K562 (cell line): ENCODE measurements at regions not wholly inside any gene's neighbourhood (a gene's known extent, or its start where the extent isn't known, plus 50 kb on each side); places are given as distances from the start of the nearest gene placed in this dataset.

Experiments used
- ATAC-seq: fragments of 200-7000 bp; cut with Tn5 transposase; 3 replicates; pipeline ENCODE4 v1.9.1; 2020; ENCODE audit warnings: moderate library complexity
- BruUV-seq: library from RNA; stranded (reverse); fragments of 400-500 nt; replicated peaks from 2 replicates; lab custom pipeline; 2021; lab: Mats Ljungman, UMichigan
- CTCF ChIA-PET: fragments of 300-600 bp; formaldehyde crosslinking; extraction: SDS; loops from one replicate; lab custom pipeline; 2021; ENCODE audit warnings: low intra/inter-chr PET ratio; lab: Yijun Ruan, JAX
- POLR2A ChIA-PET: fragments of 300-600, 350-650 bp; sonication (Branson Sonifier 250); formaldehyde crosslinking; extraction: SDS; loops from one replicate; lab custom pipeline; 2021; ENCODE audit warnings: antibody characterized with exemption, inconsistent platforms; lab: Yijun Ruan, JAX
- DNase-seq, 4 experiments: peaks; one replicate each; pipeline versions ENCODE4 v3.0.0 to v3.0.0-alpha.2; 2011 to 2018; ENCODE audit warnings: low spot score in 3 of 4, mixed read lengths in 3 of 4; ENCODE audit errors: extremely low read depth in 1 of 4
- FAIRE-seq: peaks from 2 replicates; lab custom pipeline; 2011; peaks lifted over from hg19 to GRCh38; lab: Jason Lieb, UNC
- H2AFZ ChIP-seq: 2 replicates; pipeline ENCODE4 v1.6.0; 2011; ENCODE audit warnings: low read depth, low read length, control low read depth, inconsistent platforms
- H3K27ac ChIP-seq: fragments of 200-600 bp; 3 replicates; pipeline ENCODE4 v1.8.0; 2011; ENCODE audit warnings: low read depth, mild to moderate bottlenecking, control low read depth, inconsistent platforms, low read length, moderate library complexity, mixed read lengths; ENCODE audit errors: extremely low read depth
- H3K27me3 ChIP-seq, 2 experiments: fragments of 300-600 bp in 1 of 2; 2 replicates in 1 of 2; 3 replicates in 1 of 2; pipeline versions ENCODE4 v1.6.0 to v1.8.0; 2011; ENCODE audit warnings: inconsistent platforms in 2 of 2, low read length in 2 of 2, mild to moderate bottlenecking in 1 of 2, mixed read lengths in 1 of 2, moderate library complexity in 1 of 2; ENCODE audit not compliant: control insufficient read depth in 2 of 2, insufficient read depth in 2 of 2
- H3K36me3 ChIP-seq: fragments of 300-600 bp; 3 replicates; pipeline ENCODE4 v1.8.0; 2011; ENCODE audit warnings: mild to moderate bottlenecking, low read length, inconsistent platforms; ENCODE audit not compliant: control insufficient read depth, insufficient read depth
- H3K4me1 ChIP-seq, 2 experiments: fragments of 200-600 bp in 1 of 2; replicated peaks in 1 of 2; 2 replicates in 1 of 2; 3 replicates in 1 of 2; pipeline versions ENCODE4 v1.5.1 to v1.8.0; 2011; ENCODE audit warnings: inconsistent platforms in 2 of 2, low read length in 2 of 2, mild to moderate bottlenecking in 1 of 2, mixed read lengths in 1 of 2, moderate library complexity in 1 of 2; ENCODE audit not compliant: control insufficient read depth in 2 of 2, insufficient read depth in 2 of 2
- H3K4me2 ChIP-seq: 2 replicates; pipeline ENCODE4 v1.6.1; 2011; ENCODE audit warnings: low read length, control low read depth, inconsistent platforms, mixed read lengths; ENCODE audit not compliant: insufficient read depth
- H3K4me3 ChIP-seq: fragments of 200-600 bp; sonication (generic), shearing (Covaris generic); 2 replicates; pipeline ENCODE4 v1.5.1; 2016; ENCODE audit warnings: control low read depth, inconsistent platforms
- H3K79me2 ChIP-seq: fragments of 200-600 bp; 3 replicates; pipeline ENCODE4 v1.8.0; 2011; ENCODE audit warnings: low read length, inconsistent platforms; ENCODE audit not compliant: control insufficient read depth, insufficient read depth
- H3K9ac ChIP-seq, 2 experiments: 2 replicates each; pipeline versions ENCODE4 v1.6.0 to v1.6.1; 2011; ENCODE audit warnings: low read depth in 2 of 2, low read length in 2 of 2, control low read depth in 1 of 2, inconsistent platforms in 1 of 2, mild to moderate bottlenecking in 1 of 2, mixed read lengths in 1 of 2; ENCODE audit not compliant: insufficient read depth in 1 of 2
- H3K9me1 ChIP-seq: one replicate; pipeline ENCODE4 v1.6.0; 2011; ENCODE audit warnings: inconsistent platforms, mild to moderate bottlenecking, low read length, moderate library complexity; ENCODE audit not compliant: control insufficient read depth, insufficient read depth
- H3K9me3 ChIP-seq: replicated peaks from 2 replicates; pipeline ENCODE4 v1.5.1; 2011; ENCODE audit warnings: low read depth, low read length, inconsistent platforms; ENCODE audit not compliant: control insufficient read depth, insufficient read depth
- H4K20me1 ChIP-seq: replicated peaks from 2 replicates; pipeline ENCODE4 v1.6.1; 2011; ENCODE audit warnings: low read length, inconsistent platforms, mixed read lengths; ENCODE audit not compliant: control insufficient read depth, insufficient read depth
- DDX20 ChIP-seq: fragments of 450-650 bp; IDR thresholded peaks from 2 replicates; pipeline ENCODE4 v1.6.1; 2016; ENCODE audit warnings: missing genetic modification characterization, low read depth, mild to moderate bottlenecking, missing compliant biosample characterization, moderate library complexity
- GABPB2 ChIP-seq: fragments of 250-450 bp; sonication (Bioruptor Pico); conservative IDR thresholded peaks from 2 replicates; pipeline ENCODE4 v1.5.1; 2021; ENCODE audit warnings: mild to moderate bottlenecking
- KAT7 ChIP-seq: sonication (generic); formaldehyde crosslinking; IDR thresholded peaks from 2 replicates; pipeline ENCODE4 v1.8.0; 2022; ENCODE audit warnings: missing genetic modification reagents, mild to moderate bottlenecking, borderline replicate concordance
- MEF2D ChIP-seq: conservative IDR thresholded peaks from 2 replicates; pipeline ENCODE4 v1.6.1; 2016; ENCODE audit warnings: low read depth, missing genetic modification characterization, missing compliant biosample characterization
- POLR2B ChIP-seq: fragments of 450-650 bp; IDR thresholded peaks from 2 replicates; pipeline ENCODE4 v1.6.1; 2018; ENCODE audit warnings: low read depth; ENCODE audit not compliant: partially characterized antibody
- RBFOX2 ChIP-seq: fragments of 200-400 bp; formaldehyde crosslinking; IDR thresholded peaks from 2 replicates; pipeline ENCODE4 v1.6.1; 2017; ENCODE audit warnings: low read depth, mild to moderate bottlenecking, low read length, moderate library complexity
- RBM14 ChIP-seq: fragments of 200-400 bp; formaldehyde crosslinking; IDR thresholded peaks from 2 replicates; pipeline ENCODE4 v1.6.1; 2018; ENCODE audit warnings: low read depth, mild to moderate bottlenecking, low read length, moderate library complexity, borderline replicate concordance; ENCODE audit not compliant: insufficient read depth
- SMAD4 ChIP-seq: fragments of 250-450 bp; sonication (Bioruptor Pico); conservative IDR thresholded peaks from 2 replicates; pipeline ENCODE4 v1.8.0; 2021; ENCODE audit warnings: inconsistent platforms, mild to moderate bottlenecking, moderate library complexity
- SMARCA5 ChIP-seq: fragments of 450-650 bp; IDR thresholded peaks from 2 replicates; pipeline ENCODE4 v1.6.1; 2016
- SNIP1 ChIP-seq: fragments of 450-650 bp; IDR thresholded peaks from 2 replicates; pipeline ENCODE4 v1.7.1; 2017; ENCODE audit warnings: low read depth, mild to moderate bottlenecking
- TCF7L2 ChIP-seq: fragments of 150-350 bp; IDR thresholded peaks from 2 replicates; pipeline ENCODE4 v1.6.1; 2016; ENCODE audit warnings: low read depth, mild to moderate bottlenecking, low read length, moderate library complexity
- ZNF274 ChIP-seq: IDR thresholded peaks from 2 replicates; pipeline ENCODE4 v1.6.1; 2011; ENCODE audit warnings: low read depth, mild to moderate bottlenecking, low read length, moderate library complexity, borderline replicate concordance
- ZNF507 ChIP-seq: conservative IDR thresholded peaks from 2 replicates; pipeline ENCODE4 v1.6.1; 2017; ENCODE audit warnings: missing genetic modification characterization, missing compliant biosample characterization
- ZNF561 ChIP-seq: fragments of 450-650 bp; formaldehyde crosslinking; conservative IDR thresholded peaks from 2 replicates; pipeline ENCODE4 v1.4.0; 2020; ENCODE audit warnings: mild to moderate bottlenecking, moderate library complexity
- ZNF57 ChIP-seq: fragments of 450-650 bp; formaldehyde crosslinking; IDR thresholded peaks from 2 replicates; pipeline ENCODE4 v1.4.0; 2020; ENCODE audit warnings: mild to moderate bottlenecking, moderate library complexity
- ZNF766 ChIP-seq: fragments of 200-800 bp; sonication (Bioruptor generic); conservative IDR thresholded peaks from 2 replicates; pipeline ENCODE4 v1.6.1; 2016; ENCODE audit warnings: missing genetic modification characterization, missing compliant biosample characterization
- ZZZ3 ChIP-seq: fragments of 450-650 bp; IDR thresholded peaks from 2 replicates; pipeline ENCODE4 v1.6.1; 2016; ENCODE audit warnings: antibody characterized with exemption, mild to moderate bottlenecking, moderate library complexity
- WGBS: fragments of 100-300 bp; shearing (Covaris generic); methylation state at CpG from one replicate; pipeline ENCODE4 v1.1.6; 2016; ENCODE audit warnings: low coverage, mixed read lengths; ENCODE audit not compliant: insufficient coverage; ENCODE audit errors: missing lambda C conversion rate; 5-methylcytosine and 5-hydroxymethylcytosine counted together
- in situ Hi-C: fragments of 300-500 bp; cut with MboI; formaldehyde crosslinking; loops from 4 replicates; pipeline ENCODE4 v1.15.0; 2018; ENCODE audit warnings: inconsistent platforms, mixed read lengths
- intact Hi-C: fragments of 100-400 bp; cut with micrococcal nuclease; formaldehyde crosslinking; loops from 2 replicates; pipeline ENCODE4 v1.14.2; 2022
- TF ChIP-seq, protein P1 (sequence below): sonication (generic); formaldehyde crosslinking; IDR thresholded peaks from 2 replicates; pipeline ENCODE4 v1.8.1; 2022; ENCODE audit warnings: missing genetic modification reagents
- TF ChIP-seq, protein P2 (sequence below): fragments of 250-450 bp; sonication (Bioruptor Pico); IDR thresholded peaks from 2 replicates; pipeline ENCODE4 v1.8.0; 2021; ENCODE audit warnings: mild to moderate bottlenecking, moderate library complexity
- TF ChIP-seq, protein P3 (sequence below): IDR thresholded peaks from 2 replicates; pipeline ENCODE4 v1.6.1; 2011; ENCODE audit warnings: borderline replicate concordance, low read depth, mild to moderate bottlenecking, moderate library complexity, low read length; ENCODE audit not compliant: insufficient read depth, poor library complexity, severe bottlenecking

DNA sequence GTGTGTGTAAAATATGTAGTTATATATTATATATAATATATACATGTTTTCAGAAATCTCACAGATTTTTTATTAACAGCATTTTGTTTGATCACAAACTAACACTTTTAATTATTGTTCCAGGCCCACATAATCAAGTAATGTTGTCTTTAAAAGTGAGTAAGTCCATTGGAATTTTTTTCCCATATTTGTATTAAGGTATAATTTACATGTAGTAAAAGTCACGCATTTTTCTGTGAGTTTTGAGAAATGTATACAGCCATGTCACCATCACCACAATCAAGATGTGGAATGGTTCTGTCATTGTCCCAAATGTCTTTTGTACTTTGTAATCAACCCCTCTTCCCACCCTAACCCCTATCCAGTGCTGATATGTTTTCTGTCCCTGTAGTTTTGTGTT, 120.0 kb upstream of the RFC3 start:
- no peak for DNase-seq
- H4K20me1 ChIP-seq: no peaks in the 10 kb centered on the region
- H3K4me2 ChIP-seq: no peak overlapping the region
- TF ChIP-seq ZNF561 (CRISPR knock-in tag) (no peak), DDX20 (tag) (no peak), KAT7 (no peak), POLR2B (no peak), ZNF507 (tag) (no peak), TCF7L2 (no peak), GABPB2 (CRISPR knock-in tag) (no peak), SMAD4 (CRISPR knock-in tag) (no peak), SNIP1 (no peak), ZZZ3 (no peak), SMARCA5 (no peak), RBFOX2 (no peak), MEF2D (tag) (no peak), ZNF274 (no peak), RBM14 (no peak), ZNF57 (CRISPR knock-in tag) (no peak), ZNF766 (CRISPR knock-in tag) (no peak)
- TF ChIP-seq, protein P1, sequence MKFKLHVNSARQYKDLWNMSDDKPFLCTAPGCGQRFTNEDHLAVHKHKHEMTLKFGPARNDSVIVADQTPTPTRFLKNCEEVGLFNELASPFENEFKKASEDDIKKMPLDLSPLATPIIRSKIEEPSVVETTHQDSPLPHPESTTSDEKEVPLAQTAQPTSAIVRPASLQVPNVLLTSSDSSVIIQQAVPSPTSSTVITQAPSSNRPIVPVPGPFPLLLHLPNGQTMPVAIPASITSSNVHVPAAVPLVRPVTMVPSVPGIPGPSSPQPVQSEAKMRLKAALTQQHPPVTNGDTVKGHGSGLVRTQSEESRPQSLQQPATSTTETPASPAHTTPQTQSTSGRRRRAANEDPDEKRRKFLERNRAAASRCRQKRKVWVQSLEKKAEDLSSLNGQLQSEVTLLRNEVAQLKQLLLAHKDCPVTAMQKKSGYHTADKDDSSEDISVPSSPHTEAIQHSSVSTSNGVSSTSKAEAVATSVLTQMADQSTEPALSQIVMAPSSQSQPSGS (CRISPR knock-in tag): no peak
- TF ChIP-seq, protein P2, sequence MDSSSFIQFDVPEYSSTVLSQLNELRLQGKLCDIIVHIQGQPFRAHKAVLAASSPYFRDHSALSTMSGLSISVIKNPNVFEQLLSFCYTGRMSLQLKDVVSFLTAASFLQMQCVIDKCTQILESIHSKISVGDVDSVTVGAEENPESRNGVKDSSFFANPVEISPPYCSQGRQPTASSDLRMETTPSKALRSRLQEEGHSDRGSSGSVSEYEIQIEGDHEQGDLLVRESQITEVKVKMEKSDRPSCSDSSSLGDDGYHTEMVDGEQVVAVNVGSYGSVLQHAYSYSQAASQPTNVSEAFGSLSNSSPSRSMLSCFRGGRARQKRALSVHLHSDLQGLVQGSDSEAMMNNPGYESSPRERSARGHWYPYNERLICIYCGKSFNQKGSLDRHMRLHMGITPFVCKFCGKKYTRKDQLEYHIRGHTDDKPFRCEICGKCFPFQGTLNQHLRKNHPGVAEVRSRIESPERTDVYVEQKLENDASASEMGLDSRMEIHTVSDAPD: no peak
- TF ChIP-seq, protein P3, sequence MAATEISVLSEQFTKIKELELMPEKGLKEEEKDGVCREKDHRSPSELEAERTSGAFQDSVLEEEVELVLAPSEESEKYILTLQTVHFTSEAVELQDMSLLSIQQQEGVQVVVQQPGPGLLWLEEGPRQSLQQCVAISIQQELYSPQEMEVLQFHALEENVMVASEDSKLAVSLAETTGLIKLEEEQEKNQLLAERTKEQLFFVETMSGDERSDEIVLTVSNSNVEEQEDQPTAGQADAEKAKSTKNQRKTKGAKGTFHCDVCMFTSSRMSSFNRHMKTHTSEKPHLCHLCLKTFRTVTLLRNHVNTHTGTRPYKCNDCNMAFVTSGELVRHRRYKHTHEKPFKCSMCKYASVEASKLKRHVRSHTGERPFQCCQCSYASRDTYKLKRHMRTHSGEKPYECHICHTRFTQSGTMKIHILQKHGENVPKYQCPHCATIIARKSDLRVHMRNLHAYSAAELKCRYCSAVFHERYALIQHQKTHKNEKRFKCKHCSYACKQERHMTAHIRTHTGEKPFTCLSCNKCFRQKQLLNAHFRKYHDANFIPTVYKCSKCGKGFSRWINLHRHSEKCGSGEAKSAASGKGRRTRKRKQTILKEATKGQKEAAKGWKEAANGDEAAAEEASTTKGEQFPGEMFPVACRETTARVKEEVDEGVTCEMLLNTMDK: no peak
- H3K9ac ChIP-seq: no peak overlapping the region
- POLR2A ChIA-PET: no interaction called here
- in situ Hi-C loops: no loop called here
- 0% methylated on average over 1 of the region's 1 CpG for WGBS
- ATAC-seq: no peak
- FAIRE-seq: no peak
- intact Hi-C loops: no loop called here
- no peak overlapping the region for H2AFZ ChIP-seq
- no peaks in the 10 kb centered on the region for H3K27me3 ChIP-seq
- BruUV-seq: no TSS peak
- H3K9me1 ChIP-seq: no peaks in the 10 kb centered on the region
- H3K79me2 ChIP-seq: no peaks in the 10 kb centered on the region
- H3K4me1 ChIP-seq: no peaks in the 10 kb centered on the region
- CTCF ChIA-PET: no interaction called here
- H3K9me3 ChIP-seq: no peaks in the 10 kb centered on the region
- H3K36me3 ChIP-seq: no peaks in the 10 kb centered on the region
- H3K27ac ChIP-seq: no peak overlapping the region
- no peak overlapping the region for H3K4me3 ChIP-seq
